GM10266 (cell line): ENCODE measurements at regions not wholly inside any gene's neighbourhood (a gene's known extent, or its start where the extent isn't known, plus 50 kb on each side); places are given as distances from the start of the nearest gene placed in this dataset.
"Not testable (repeated sequence)": the region's sequence is repeated elsewhere in the genome, so short reads cannot be mapped to it uniquely, and the experiment has no call there.

Source experiments
- DNase-seq: peaks from one replicate; pipeline ENCODE4 v3.0.0; 2012; ENCODE audit errors: extremely low spot score
- CTCF ChIP-seq: IDR thresholded peaks from 2 replicates; pipeline ENCODE4 v1.5.1; 2012; ENCODE audit warnings: mild to moderate bottlenecking, low read depth; ENCODE audit not compliant: control insufficient read depth, insufficient read depth; ENCODE audit errors: missing control alignments

DNA sequence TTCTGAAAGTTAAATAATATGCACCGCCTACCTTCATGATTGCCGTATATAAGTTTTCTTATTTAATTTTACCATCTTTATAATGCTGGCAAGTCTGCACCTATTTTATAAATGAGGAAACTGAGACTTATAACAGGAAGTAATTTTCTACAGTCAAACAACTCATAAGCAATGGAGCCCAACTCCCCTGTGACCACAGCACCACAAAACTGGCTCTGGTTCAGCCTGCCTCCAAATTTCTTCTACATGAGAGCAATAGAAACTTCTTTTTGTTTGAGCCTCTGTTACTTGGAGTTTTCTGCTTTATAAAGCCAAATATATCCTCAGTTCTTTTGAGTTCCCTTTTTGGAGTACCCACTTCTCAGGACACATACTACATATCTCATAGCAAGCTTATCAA lies 131.1 kb upstream of the HSF2 start:
- no peak for DNase-seq
- no peak for TF ChIP-seq CTCF

- DNase-seq = no peak
- TF ChIP-seq CTCF = no peak
Observed at GRCh38 chr6:122276637-122277036, 122.8 kb upstream of the HSF2 start.

GRCh38 chr6:122280105-122281021 lies 119.1 kb upstream of the HSF2 start:
- DNase-seq = not testable (repeated sequence)

DNA sequence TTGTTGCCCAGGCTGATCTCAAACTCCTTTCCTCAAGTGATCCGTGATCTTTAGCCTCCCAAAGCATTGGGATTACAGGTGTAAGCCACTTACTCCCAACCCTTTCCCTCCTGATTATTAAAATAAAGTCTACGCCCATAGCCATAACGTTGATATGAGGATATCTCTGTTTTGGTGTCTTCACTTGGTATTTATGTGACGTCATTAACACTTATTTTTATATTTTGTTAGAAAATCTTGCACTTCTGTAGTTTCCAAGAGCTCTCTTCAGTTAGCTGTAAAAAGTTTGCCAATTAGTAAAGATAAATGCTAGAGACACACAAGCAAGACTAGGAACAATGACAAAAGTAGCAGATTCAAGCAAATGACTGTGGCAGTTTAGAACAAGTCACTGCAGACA lies 115.6 kb upstream of the HSF2 start:
- DNase-seq = no peak

GRCh38 chr6:122284848-122285247 lies 114.6 kb upstream of the HSF2 start:
- no peak for TF ChIP-seq CTCF
- no peak for DNase-seq

More for the DNA sequence above, 115.6 kb upstream of the HSF2 start:
- TF ChIP-seq CTCF = no peak

DNA sequence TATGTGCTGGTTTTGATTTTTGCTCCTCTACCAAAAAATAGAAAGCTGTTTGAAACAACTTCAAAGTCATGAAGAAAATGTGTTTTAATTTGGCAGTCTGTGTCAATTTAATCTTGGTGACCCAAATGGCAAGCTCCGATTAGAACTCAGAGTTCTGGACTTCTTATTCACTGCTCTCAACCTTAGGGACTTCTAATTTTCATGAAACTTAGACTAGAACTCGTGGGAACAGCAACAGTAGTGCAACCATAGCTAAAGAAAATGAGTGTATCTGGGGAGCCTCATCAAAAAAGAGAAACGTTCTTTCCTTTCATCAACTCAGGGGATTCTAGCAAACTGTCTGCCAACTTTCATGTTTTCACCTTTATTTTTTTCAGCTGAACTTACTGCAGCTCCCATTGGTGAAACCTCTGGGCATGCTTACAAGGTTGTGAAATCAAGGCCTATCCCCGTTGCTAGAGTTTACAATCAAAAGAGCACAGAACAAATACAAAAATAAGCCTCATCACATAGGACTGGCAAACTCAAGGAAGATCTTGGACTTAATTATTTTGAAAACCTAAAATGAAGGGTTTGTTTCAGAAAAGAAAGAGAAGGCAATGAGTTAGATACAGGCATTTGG lies 114.0 kb upstream of the HSF2 start:
- DNase-seq = no peak
- no peak for TF ChIP-seq CTCF

- TF ChIP-seq CTCF = no peak
- no peak for DNase-seq
Observed at GRCh38 chr6:122286512-122286911, 112.9 kb upstream of the HSF2 start.
